Breast epithelium (tissue), 3 donors: ENCODE measurements at regions not wholly inside any gene's neighbourhood (a gene's known extent, or its start where the extent isn't known, plus 50 kb on each side); places are given as distances from the start of the nearest gene placed in this dataset.

Experiments
- CTCF ChIP-seq, 3 donors: fragments of 450-650 bp; IDR thresholded peaks; one replicate each; pipeline ENCODE4 v1.5.1; 2016 to 2017; ENCODE audit warnings: antibody characterized with exemption in 3 of 3, mild to moderate bottlenecking in 3 of 3, moderate library complexity in 3 of 3
- POLR2A ChIP-seq: fragments of 450-650 bp; IDR thresholded peaks from one replicate; pipeline ENCODE4 v1.6.1; 2016; ENCODE audit warnings: antibody characterized with exemption, mild to moderate bottlenecking, moderate library complexity

- TF ChIP-seq CTCF (IDR thresholded peaks at IDR 0.05) = no peak
- no peak for TF ChIP-seq POLR2A
Measured at GRCh38 chr11:92409956-92410355, 185.3 kb downstream of the FAT3 start.
